H9 (cell line): ENCODE measurements at regions not wholly inside any gene's neighbourhood (a gene's known extent, or its start where the extent isn't known, plus 50 kb on each side); places are given as distances from the start of the nearest gene placed in this dataset.

Experiments
- DNase-seq: peaks from one replicate; pipeline ENCODE4 v3.0.0-alpha.2; 2017
- H2AFZ ChIP-seq: one replicate; pipeline ENCODE4 v1.6.1; 2013; ENCODE audit warnings: mild to moderate bottlenecking, low read length, control low read depth, moderate library complexity
- H2AK5ac ChIP-seq: 2 replicates; pipeline ENCODE4 v1.6.1; 2013; ENCODE audit warnings: low read length, control low read depth, mixed read lengths; ENCODE audit not compliant: insufficient read length
- H2BK120ac ChIP-seq: one replicate; pipeline ENCODE4 v1.6.1; 2013; ENCODE audit warnings: low read depth, mild to moderate bottlenecking, low read length, control low read depth, inconsistent platforms; ENCODE audit not compliant: poor library complexity, severe bottlenecking
- H2BK12ac ChIP-seq: 2 replicates; pipeline ENCODE4 v1.6.1; 2013; ENCODE audit warnings: low read length, control low read depth, mixed read lengths, low read depth; ENCODE audit not compliant: insufficient read length
- H2BK15ac ChIP-seq: 2 replicates; pipeline ENCODE4 v1.6.1; 2013; ENCODE audit warnings: low read depth, low read length, control low read depth
- H2BK20ac ChIP-seq: one replicate; pipeline ENCODE4 v1.6.1; 2013; ENCODE audit warnings: low read depth, mild to moderate bottlenecking, low read length, control low read depth, inconsistent platforms; ENCODE audit not compliant: poor library complexity, severe bottlenecking
- H2BK5ac ChIP-seq: 2 replicates; pipeline ENCODE4 v1.6.1; 2013; ENCODE audit warnings: low read length, control low read depth, mixed read lengths; ENCODE audit not compliant: insufficient read length
- H3K14ac ChIP-seq: 2 replicates; pipeline ENCODE4 v1.6.1; 2013; ENCODE audit warnings: low read length, control low read depth; ENCODE audit not compliant: insufficient read depth
- H3K18ac ChIP-seq: 2 replicates; pipeline ENCODE4 v1.6.1; 2013; ENCODE audit warnings: low read depth, mild to moderate bottlenecking, mixed read lengths, low read length, control low read depth; ENCODE audit not compliant: insufficient read length
- H3K23ac ChIP-seq: 2 replicates; pipeline ENCODE4 v1.6.1; 2013; ENCODE audit warnings: low read length, control low read depth, mixed read lengths, low read depth; ENCODE audit not compliant: insufficient read length
- H3K23me2 ChIP-seq: 2 replicates; pipeline ENCODE4 v1.6.1; 2013; ENCODE audit warnings: low read depth, mild to moderate bottlenecking, mixed read lengths, low read length, control low read depth; ENCODE audit not compliant: insufficient read length, poor library complexity, severe bottlenecking
- H3K27ac ChIP-seq: 2 replicates; pipeline ENCODE4 v1.5.1; 2013; ENCODE audit warnings: low read length, control low read depth, mixed read lengths, low read depth; ENCODE audit not compliant: insufficient read length
- H3K27me3 ChIP-seq: 2 replicates; pipeline ENCODE4 v1.6.1; 2013; ENCODE audit warnings: low read length, control low read depth, inconsistent platforms; ENCODE audit not compliant: insufficient read depth
- H3K4ac ChIP-seq: 2 replicates; pipeline ENCODE4 v1.6.1; 2013; ENCODE audit warnings: low read depth, mild to moderate bottlenecking, control low read depth, inconsistent platforms, low read length, moderate library complexity
- H3K4me1 ChIP-seq: 2 replicates; pipeline ENCODE4 v1.6.1; 2013; ENCODE audit warnings: low read length, control low read depth, inconsistent platforms; ENCODE audit not compliant: insufficient read depth
- H3K4me2 ChIP-seq: 2 replicates; pipeline ENCODE4 v1.6.1; 2013; ENCODE audit warnings: low read length, control low read depth, mixed read lengths; ENCODE audit not compliant: insufficient read length, insufficient read depth
- H3K56ac ChIP-seq: 2 replicates; pipeline ENCODE4 v1.6.1; 2013; ENCODE audit warnings: low read depth, mild to moderate bottlenecking, mixed read lengths, low read length, control low read depth; ENCODE audit not compliant: insufficient read length
- H3K79me1 ChIP-seq: 2 replicates; pipeline ENCODE4 v1.6.1; 2013; ENCODE audit warnings: low read depth, mild to moderate bottlenecking, moderate library complexity, low read length, control low read depth, inconsistent platforms; ENCODE audit not compliant: insufficient read depth, poor library complexity, severe bottlenecking
- H3K79me2 ChIP-seq: 2 replicates; pipeline ENCODE4 v1.6.1; 2013; ENCODE audit warnings: low read length, control low read depth, inconsistent platforms; ENCODE audit not compliant: insufficient read depth
- H3K9ac ChIP-seq: 2 replicates; pipeline ENCODE4 v1.6.1; 2013; ENCODE audit warnings: low read length, control low read depth, mixed read lengths; ENCODE audit not compliant: insufficient read length; ENCODE audit errors: extremely low read depth
- H3K9me3 ChIP-seq: one replicate; pipeline ENCODE4 v1.6.1; 2013; ENCODE audit warnings: low read depth, low read length, inconsistent platforms; ENCODE audit not compliant: control insufficient read depth
- H3T11ph ChIP-seq: one replicate; pipeline ENCODE4 v1.6.1; 2013; ENCODE audit warnings: mild to moderate bottlenecking, low read length, control low read depth, inconsistent platforms
- H4K20me1 ChIP-seq: one replicate; pipeline ENCODE4 v1.6.1; 2013; ENCODE audit not compliant: control insufficient read depth, insufficient read length, insufficient read depth
- H4K5ac ChIP-seq: 2 replicates; pipeline ENCODE4 v1.6.1; 2013; ENCODE audit warnings: low read depth, mild to moderate bottlenecking, mixed read lengths, low read length, control low read depth; ENCODE audit not compliant: insufficient read length
- H4K8ac ChIP-seq: replicated peaks from 2 replicates; pipeline ENCODE4 v1.6.1; 2013; ENCODE audit warnings: low read length, control low read depth, mixed read lengths, low read depth; ENCODE audit not compliant: insufficient read length
- H4K91ac ChIP-seq: 2 replicates; pipeline ENCODE4 v1.6.1; 2013; ENCODE audit warnings: low read depth, mild to moderate bottlenecking, moderate library complexity, mixed read lengths, low read length, control low read depth; ENCODE audit not compliant: insufficient read length
- H3K27ac Mint-ChIP-seq, 3 experiments: 2 replicates in 2 of 3; 3 replicates in 1 of 3; pipeline ENCODE4 v1.8.0; 2020 to 2021; ENCODE audit warnings: mixed read lengths in 3 of 3, mild to moderate bottlenecking in 1 of 3, moderate library complexity in 1 of 3
- H3K27me3 Mint-ChIP-seq: 2 replicates; pipeline ENCODE4 v1.8.0; 2021; ENCODE audit warnings: low read depth, mild to moderate bottlenecking, moderate library complexity, mixed read lengths
- H3K36me3 Mint-ChIP-seq, 3 experiments: 2 replicates in 2 of 3; 3 replicates in 1 of 3; pipeline ENCODE4 v1.8.0; 2020 to 2021; ENCODE audit warnings: low read depth in 3 of 3, mixed read lengths in 3 of 3; ENCODE audit not compliant: insufficient read depth in 1 of 3
- H3K4me1 Mint-ChIP-seq, 2 experiments: 2 replicates each; pipeline ENCODE4 v1.8.0; 2020; ENCODE audit warnings: mixed read lengths in 2 of 2
- H3K4me3 Mint-ChIP-seq, 2 experiments: 2 replicates in 1 of 2; 3 replicates in 1 of 2; pipeline ENCODE4 v1.8.0; 2020 to 2021; ENCODE audit warnings: mild to moderate bottlenecking in 2 of 2, mixed read lengths in 2 of 2, moderate library complexity in 1 of 2
- H3K9me3 Mint-ChIP-seq, 2 experiments: 2 replicates in 1 of 2; 3 replicates in 1 of 2; pipeline ENCODE4 v1.8.0; 2020; ENCODE audit warnings: mild to moderate bottlenecking in 2 of 2, mixed read lengths in 2 of 2, moderate library complexity in 1 of 2
- CTCF ChIP-seq: fragments of 200-600 bp; sonication (generic); conservative IDR thresholded peaks from 3 replicates; pipeline ENCODE4 v1.8.0; 2021; ENCODE audit warnings: antibody characterized with exemption, mild to moderate bottlenecking
- WGBS: extraction: QIAGEN DNeasy Blood & Tissue Kit; methylation state at CpG from one replicate; pipeline ENCODE4 v1.1.7; 2013; ENCODE audit warnings: missing lambda C conversion rate, low lambda C conversion rate, mixed read lengths; ENCODE audit not compliant: insufficient read length; ENCODE audit errors: extremely low coverage; 5-methylcytosine and 5-hydroxymethylcytosine counted together

GRCh38 chr15:95693917-95694316 is 636.6 kb upstream of the NR2F2 start:
- Histone ChIP-seq H3K9me3 (no peaks in the 10 kb centered on the region), H3K18ac (no peak overlapping the region), H3K79me1 (no peaks in the 10 kb centered on the region), H3K56ac (no peak overlapping the region), H2BK120ac (no peak overlapping the region), H2BK12ac (no peak overlapping the region), H2BK5ac (no peak overlapping the region), H4K5ac (no peak overlapping the region), H3K9ac (no peak overlapping the region), H4K20me1 (no peaks in the 10 kb centered on the region), H2AFZ (no peak overlapping the region), H2BK15ac (no peak overlapping the region), H3K4me1 (no peaks in the 10 kb centered on the region), H3K23me2 (no peaks in the 10 kb centered on the region), H3K14ac (no peak overlapping the region), H2AK5ac (no peak overlapping the region), H3K4me2 (no peak overlapping the region), H3K79me2 (no peaks in the 10 kb centered on the region), H3K4ac (no peak overlapping the region), H4K91ac (no peak overlapping the region), H2BK20ac (no peak overlapping the region), H3T11ph (no peak overlapping the region), H3K27me3 (no peaks in the 10 kb centered on the region), H3K27ac (no peak overlapping the region), H4K8ac (no peak overlapping the region), H3K23ac (no peak overlapping the region)
- H3K4me1 Mint-ChIP-seq: no peaks in the 10 kb centered on the region
- H3K36me3 Mint-ChIP-seq: peaks cover under 1 to 13% (median 7%) of the 10 kb centered on the region in 3 experiments; a peak in 5 of 7 replicates
- no peak overlapping the region for H3K4me3 Mint-ChIP-seq
- H3K9me3 Mint-ChIP-seq: peaks cover 18 to 19% of the 10 kb centered on the region in 2 experiments
- WGBS: no CpG with 5 or more reads among the region's 1 CpG
- H3K27me3 Mint-ChIP-seq: no peaks in the 10 kb centered on the region
- TF ChIP-seq CTCF: no peak
- DNase-seq: no peak
- no peak overlapping the region for H3K27ac Mint-ChIP-seq
